Activated B cell treated with CpG ODN at 0.5 μM for 24 hours (primary cell): ENCODE measurements at regions not wholly inside any gene's neighbourhood (a gene's known extent, or its start where the extent isn't known, plus 50 kb on each side); places are given as distances from the start of the nearest gene placed in this dataset.

Experiments used
- ATAC-seq: fragments of 200-7000 bp; cut with Tn5 transposase; one replicate; pipeline ENCODE4 v1.10.0; 2021; ENCODE audit warnings: low read depth, mild to moderate bottlenecking, moderate library complexity
- CTCF ChIA-PET: fragments of 350-600 bp; sonication (Branson Sonifier 250); formaldehyde crosslinking; loops from one replicate; lab custom pipeline; 2021; ENCODE audit warnings: antibody characterized with exemption; lab: Charles Lee
- POLR2A ChIA-PET: fragments of 350-600 bp; sonication (Branson Sonifier 250); formaldehyde crosslinking; loops from one replicate; lab custom pipeline; 2021; ENCODE audit warnings: antibody characterized with exemption; lab: Charles Lee
- DNase-seq: peaks from one replicate; pipeline ENCODE4 v3.0.0; 2022
- H3K27ac Mint-ChIP-seq: one replicate; pipeline ENCODE4 v1.8.0; 2020; ENCODE audit warnings: mixed read lengths
- H3K27me3 Mint-ChIP-seq: one replicate; pipeline ENCODE4 v1.8.0; 2021; ENCODE audit warnings: mixed read lengths
- H3K36me3 Mint-ChIP-seq: one replicate; pipeline ENCODE4 v1.8.0; 2021; ENCODE audit warnings: low read depth, mixed read lengths
- H3K4me1 Mint-ChIP-seq: one replicate; pipeline ENCODE4 v1.8.0; 2021; ENCODE audit warnings: mixed read lengths
- H3K4me3 Mint-ChIP-seq: one replicate; pipeline ENCODE4 v1.8.0; 2020; ENCODE audit warnings: mild to moderate bottlenecking, mixed read lengths
- H3K9me3 Mint-ChIP-seq: one replicate; pipeline ENCODE4 v1.8.0; 2020; ENCODE audit warnings: mixed read lengths
- CTCF ChIP-seq: fragments of 200-600 bp; IDR thresholded peaks from one replicate; pipeline ENCODE4 v1.8.0; 2022; ENCODE audit warnings: antibody characterized with exemption, mild to moderate bottlenecking
- intact Hi-C: fragments of 100-400 bp; cut with micrococcal nuclease; formaldehyde crosslinking; loops from one replicate; pipeline ENCODE4 v1.15.1; 2024

DNA sequence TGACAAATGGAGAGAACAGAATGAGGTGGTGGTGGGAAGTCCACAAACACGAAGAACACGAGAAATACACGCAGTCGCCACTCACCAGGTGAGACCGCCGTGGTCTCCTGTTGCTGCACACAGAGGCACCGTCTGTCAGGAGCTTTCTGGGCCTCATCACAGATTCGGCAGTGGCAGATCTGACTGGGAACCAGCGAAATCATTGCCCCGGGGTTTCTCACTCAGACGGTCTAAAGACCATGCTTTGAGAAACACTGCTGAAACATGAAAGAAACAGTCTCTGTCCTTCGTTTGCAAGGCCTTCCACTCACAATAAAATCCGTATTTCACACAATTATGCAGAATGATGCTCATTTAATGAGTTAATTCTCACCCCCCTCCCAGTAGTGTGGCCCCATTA, 130.9 kb upstream of the AFDN start:
- intact Hi-C loops: no loop called here
- TF ChIP-seq CTCF: no peak
- Mint-ChIP-seq H3K36me3 (no peaks in the 10 kb centered on the region), H3K27ac (no peak overlapping the region), H3K4me1 (peaks cover 20% of the 10 kb centered on the region), H3K27me3 (peaks cover 10% of the 10 kb centered on the region), H3K4me3 (no peak overlapping the region), H3K9me3 (no peaks in the 10 kb centered on the region)
- ChIA-PET POLR2A (no interaction called here), CTCF (no interaction called here)
- ATAC-seq (no peak), DNase-seq (no peak)

DNA sequence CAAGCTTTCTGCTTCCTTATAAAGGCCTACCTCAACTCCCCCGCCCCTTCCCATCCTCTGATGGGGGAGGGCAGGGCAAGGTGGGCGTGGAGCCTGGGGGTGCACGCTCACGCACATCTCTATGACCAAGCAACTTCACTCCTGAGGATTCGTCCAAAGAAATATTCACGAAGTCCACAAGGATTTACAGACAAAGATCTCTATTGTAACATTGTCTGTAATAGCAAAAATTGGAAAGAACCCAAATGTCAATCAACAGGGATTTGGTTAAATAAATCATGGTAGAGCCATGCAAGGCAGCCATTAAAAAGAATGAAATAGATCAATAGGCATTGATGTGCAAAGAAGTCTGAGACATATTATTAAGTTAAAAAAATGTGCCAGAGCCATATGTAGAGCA, 130.4 kb upstream of the AFDN start:
- no peak for ATAC-seq
- CTCF ChIA-PET: no interaction called here
- Mint-ChIP-seq H3K4me3 (no peak overlapping the region), H3K27me3 (peaks cover 7% of the 10 kb centered on the region), H3K36me3 (no peaks in the 10 kb centered on the region), H3K4me1 (peaks cover 20% of the 10 kb centered on the region), H3K9me3 (no peaks in the 10 kb centered on the region), H3K27ac (no peak overlapping the region)
- no peak for TF ChIP-seq CTCF
- no peak for DNase-seq
- intact Hi-C loops: no loop called here
- POLR2A ChIA-PET: no interaction called here

GRCh38 chr6:167697316-167697715, 129.4 kb upstream of the AFDN start:
- Mint-ChIP-seq H3K27me3 (peaks cover 5% of the 10 kb centered on the region), H3K4me1 (peaks cover 22% of the 10 kb centered on the region), H3K27ac (no peak overlapping the region), H3K36me3 (no peaks in the 10 kb centered on the region), H3K9me3 (no peaks in the 10 kb centered on the region), H3K4me3 (no peak overlapping the region)
- ChIA-PET CTCF (no interaction called here), POLR2A (no interaction called here)
- ATAC-seq: no peak
- DNase-seq: no peak
- intact Hi-C loops: no loop called here
- no peak for TF ChIP-seq CTCF

DNA sequence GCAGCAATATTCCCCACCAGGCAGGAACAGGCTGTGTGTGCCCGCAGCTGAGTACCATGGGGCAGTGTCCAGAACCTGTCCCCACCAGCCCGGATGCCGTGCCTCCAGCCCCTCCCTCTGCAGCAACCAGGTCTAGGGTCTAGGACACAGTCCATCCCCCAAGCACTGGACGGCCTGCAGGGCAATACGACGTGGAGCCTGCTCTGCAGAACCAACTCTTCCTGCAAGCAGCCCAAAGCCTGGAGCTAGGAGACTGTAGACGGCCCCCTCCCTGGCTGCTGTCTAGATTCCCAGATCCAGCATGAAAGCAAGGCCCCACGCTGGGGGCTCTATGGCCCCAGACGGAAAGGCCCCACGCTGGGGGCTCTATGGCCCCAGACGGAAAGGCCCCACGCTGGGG, 128.2 kb upstream of the AFDN start:
- no peaks in the 10 kb centered on the region for H3K36me3 Mint-ChIP-seq
- ATAC-seq (no peak), DNase-seq (no peak)
- ChIA-PET POLR2A (no interaction called here), CTCF (no interaction called here)
- peaks cover 5% of the 10 kb centered on the region for H3K27me3 Mint-ChIP-seq
- H3K9me3 Mint-ChIP-seq: no peaks in the 10 kb centered on the region
- H3K27ac Mint-ChIP-seq: no peak overlapping the region
- intact Hi-C loops: loop anchor here (2.0 kb wide), 1 partner anchor 128 kb away; the partner anchor contains the start of gene AFDN
- no peak overlapping the region for H3K4me3 Mint-ChIP-seq
- TF ChIP-seq CTCF: no peak
- H3K4me1 Mint-ChIP-seq: peaks cover 24% of the 10 kb centered on the region

DNA sequence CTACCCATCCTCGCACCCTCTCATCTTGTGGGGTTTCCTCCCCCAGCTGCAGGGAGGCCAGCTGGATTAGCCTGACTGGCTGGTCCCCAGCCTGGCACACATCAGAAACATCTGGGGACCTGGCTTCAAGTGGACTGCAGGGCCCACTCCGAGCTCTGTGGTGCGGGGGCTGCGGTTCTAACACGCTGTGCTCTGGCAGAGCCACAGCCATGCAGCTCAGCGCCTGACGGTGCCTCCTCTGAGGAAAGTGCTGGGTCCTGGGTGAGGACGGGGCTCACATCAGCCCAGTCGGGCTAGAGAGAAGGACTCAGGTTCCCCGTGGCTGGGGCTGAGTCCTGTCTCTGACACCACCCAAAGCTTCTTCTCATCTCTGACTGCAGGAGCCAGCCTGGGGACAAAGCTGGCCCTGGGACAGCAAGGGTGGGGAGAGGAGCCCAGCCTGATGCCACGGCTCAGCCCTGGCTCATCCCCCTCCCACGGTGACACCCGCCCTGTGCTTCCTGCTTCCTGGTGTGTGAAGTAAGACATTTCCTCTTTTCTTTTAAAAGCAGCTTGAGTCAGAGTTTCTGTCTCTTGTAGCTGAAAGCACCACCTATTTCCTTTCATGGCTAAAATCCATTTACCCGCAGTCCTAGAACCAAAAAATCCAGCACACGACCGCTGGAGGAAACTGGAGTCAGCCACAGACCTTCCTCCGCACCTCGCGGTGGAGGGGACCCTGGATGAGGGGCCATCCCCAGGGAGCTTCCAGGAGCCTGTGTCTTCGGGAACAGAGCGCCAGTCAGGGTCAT, 127.4 kb upstream of the AFDN start:
- TF ChIP-seq CTCF: no peak
- no peaks in the 10 kb centered on the region for H3K36me3 Mint-ChIP-seq
- DNase-seq (peak; percentile 57), ATAC-seq (peak; percentile 95)
- H3K9me3 Mint-ChIP-seq: no peaks in the 10 kb centered on the region
- CTCF ChIA-PET: interaction anchor here (1.0 kb wide), 1 partner anchor 129 kb away, joined by 3 read pairs; no protein-coding TSS in a partner anchor
- peaks cover 24% of the 10 kb centered on the region for H3K4me1 Mint-ChIP-seq
- POLR2A ChIA-PET: interaction anchor here (0.6 kb wide), 1 partner anchor 1508 kb away, joined by 3 read pairs; no protein-coding TSS in a partner anchor
- intact Hi-C loops: loop anchor here (2.0 kb wide), 1 partner anchor 127 kb away; the partner anchor contains the start of gene AFDN
- peak overlapping the region; percentile 96 for H3K27ac Mint-ChIP-seq
- H3K27me3 Mint-ChIP-seq: peaks cover 3% of the 10 kb centered on the region
- H3K4me3 Mint-ChIP-seq: peak overlapping the region; percentile 86
